T-helper 9 cell (primary cell): ENCODE measurements at regions not wholly inside any gene's neighbourhood (a gene's known extent, or its start where the extent isn't known, plus 50 kb on each side); places are given as distances from the start of the nearest gene placed in this dataset.

Source experiments
- DNase-seq: peaks from one replicate; pipeline ENCODE4 v3.0.0-alpha.2; 2020

- no peak for DNase-seq
Observed at GRCh38 chr1:57696043-57696442, 272.2 kb upstream of the DAB1 start.

- DNase-seq = no peak
Observed at GRCh38 chr1:57686306-57686705, 262.4 kb upstream of the DAB1 start.

- no peak for DNase-seq
Observed at GRCh38 chr1:57683037-57683942, 259.4 kb upstream of the DAB1 start.

- DNase-seq = no peak
Observed at GRCh38 chr1:57678138-57678537, 254.3 kb upstream of the DAB1 start.

- DNase-seq = no peak
Observed at GRCh38 chr1:57675776-57676175, 251.9 kb upstream of the DAB1 start.

GRCh38 chr1:57674801-57675200 is 250.9 kb upstream of the DAB1 start:
- DNase-seq = no peak

- DNase-seq = no peak
Observed at GRCh38 chr1:57672346-57673140, 248.7 kb upstream of the DAB1 start.

- no peak for DNase-seq
Observed at GRCh38 chr1:57671750-57672149, 247.9 kb upstream of the DAB1 start.

GRCh38 chr1:57659804-57660203 is 235.9 kb upstream of the DAB1 start:
- DNase-seq = no peak

GRCh38 chr1:57655161-57655560 is 231.3 kb upstream of the DAB1 start:
- no peak for DNase-seq

GRCh38 chr1:57644667-57645066 is 220.8 kb upstream of the DAB1 start:
- no peak for DNase-seq

GRCh38 chr1:57638239-57638638 is 214.4 kb upstream of the DAB1 start:
- no peak for DNase-seq

GRCh38 chr1:57637155-57637554 is 213.3 kb upstream of the DAB1 start:
- DNase-seq = no peak

GRCh38 chr1:57633881-57634280 is 210.0 kb upstream of the DAB1 start:
- DNase-seq = no peak

- no peak for DNase-seq
Observed at GRCh38 chr1:57633056-57633455, 209.2 kb upstream of the DAB1 start.

- no peak for DNase-seq
Observed at GRCh38 chr1:57632401-57632800, 208.5 kb upstream of the DAB1 start.

GRCh38 chr1:57627612-57628011 is 203.8 kb upstream of the DAB1 start:
- no peak for DNase-seq

- no peak for DNase-seq
Observed at GRCh38 chr1:57623791-57624538, 200.1 kb upstream of the DAB1 start.

- DNase-seq = no peak
Observed at GRCh38 chr1:57623039-57623790, 199.4 kb upstream of the DAB1 start.

- no peak for DNase-seq
Observed at GRCh38 chr1:57621776-57622175, 197.9 kb upstream of the DAB1 start.

GRCh38 chr1:57620605-57621004 is 196.7 kb upstream of the DAB1 start:
- DNase-seq = no peak

- no peak for DNase-seq
Observed at GRCh38 chr1:57616921-57617320, 193.1 kb upstream of the DAB1 start.

GRCh38 chr1:57615956-57616355 is 192.1 kb upstream of the DAB1 start:
- DNase-seq = no peak
